ENCODE measurements at regions not wholly inside any gene's neighbourhood (a gene's known extent, or its start where the extent isn't known, plus 50 kb on each side); places are given as distances from the start of the nearest gene placed in this dataset.

- TF ChIP-seq CTCF (IDR thresholded peaks at IDR 0.05) (no peak), EZH2 (IDR thresholded peaks at IDR 0.05; ENCODE audit: borderline replicate concordance, insufficient read depth, low read depth, low read length, poor library complexity, severe bottlenecking) (no peak)
Observed at GRCh38 chr9:110028676-110029075, 179.3 kb downstream of the C9orf152 start.

Measured in B cell (primary cell).